BJ (cell line): ENCODE measurements at regions not wholly inside any gene's neighbourhood (a gene's known extent, or its start where the extent isn't known, plus 50 kb on each side); places are given as distances from the start of the nearest gene placed in this dataset.

ENCODE experiments used
- CTCF ChIA-PET: fragments of 350-600 bp; formaldehyde crosslinking; extraction: SDS; loops from one replicate; lab custom pipeline; 2021; ENCODE audit warnings: antibody characterized with exemption, inconsistent platforms; lab: Yijun Ruan, JAX
- POLR2A ChIA-PET: fragments of 300-600 bp; sonication (Branson Sonifier 250); formaldehyde crosslinking; extraction: SDS; loops from one replicate; lab custom pipeline; 2021; ENCODE audit warnings: antibody characterized with exemption; lab: Charles Lee
- DNase-seq: peaks from one replicate; pipeline ENCODE4 v3.0.0-alpha.2; 2011; ENCODE audit warnings: low read depth
- H3K27me3 ChIP-seq: 2 replicates; pipeline ENCODE4 v1.6.0; 2011; ENCODE audit warnings: low read length; ENCODE audit not compliant: control insufficient read depth, insufficient read depth
- H3K36me3 ChIP-seq: 2 replicates; pipeline ENCODE4 v1.5.1; 2011; ENCODE audit warnings: low read length; ENCODE audit not compliant: control insufficient read depth, insufficient read depth
- H3K4me3 ChIP-seq: 2 replicates; pipeline ENCODE4 v1.5.1; 2011; ENCODE audit warnings: low read depth, mild to moderate bottlenecking, control low read depth, low read length
- CTCF ChIP-seq: IDR thresholded peaks from 2 replicates; pipeline ENCODE4 v1.5.1; 2011; ENCODE audit warnings: low read depth, mild to moderate bottlenecking, control low read depth, inconsistent platforms, low read length, moderate library complexity; ENCODE audit not compliant: insufficient read depth

GRCh38 chr12:124436366-124436765, 131.0 kb downstream of the NCOR2 start:
- POLR2A ChIA-PET = no interaction called here
- no peak for DNase-seq
- CTCF ChIA-PET = no interaction called here
- TF ChIP-seq CTCF = no peak
- Histone ChIP-seq H3K36me3 (peaks cover 11% of the 10 kb centered on the region), H3K27me3 (no peaks in the 10 kb centered on the region), H3K4me3 (no peak overlapping the region)

GRCh38 chr12:124435806-124436345, 131.5 kb downstream of the NCOR2 start:
- Histone ChIP-seq H3K4me3 (no peak overlapping the region), H3K36me3 (peaks cover 11% of the 10 kb centered on the region), H3K27me3 (no peaks in the 10 kb centered on the region)
- no peak for TF ChIP-seq CTCF
- POLR2A ChIA-PET = no interaction called here
- no peak for DNase-seq
- CTCF ChIA-PET = no interaction called here

GRCh38 chr12:124434951-124435805, 132.2 kb downstream of the NCOR2 start:
- no peak overlapping the region for H3K4me3 ChIP-seq
- H3K36me3 ChIP-seq = peaks cover 12% of the 10 kb centered on the region
- POLR2A ChIA-PET = no interaction called here
- DNase-seq = no peak
- CTCF ChIA-PET = interaction anchor here (0.7 kb wide), 1 partner anchor 53 kb away, joined by 3 read pairs; no protein-coding TSS in a partner anchor
- no peak for TF ChIP-seq CTCF
- H3K27me3 ChIP-seq = no peaks in the 10 kb centered on the region

- POLR2A ChIA-PET = no interaction called here
- DNase-seq = no peak
- Histone ChIP-seq H3K36me3 (peaks cover 10% of the 10 kb centered on the region), H3K4me3 (no peak overlapping the region), H3K27me3 (no peaks in the 10 kb centered on the region)
- TF ChIP-seq CTCF = no peak
- CTCF ChIA-PET = interaction anchor here (0.7 kb wide), 1 partner anchor 53 kb away, joined by 3 read pairs; no protein-coding TSS in a partner anchor
These were observed 133.1 kb downstream of the NCOR2 start for GRCh38 chr12:124434354-124434753.

GRCh38 chr12:124433879-124434278, 133.5 kb downstream of the NCOR2 start:
- TF ChIP-seq CTCF = no peak
- no peak for DNase-seq
- Histone ChIP-seq H3K4me3 (no peak overlapping the region), H3K27me3 (no peaks in the 10 kb centered on the region), H3K36me3 (peaks cover 10% of the 10 kb centered on the region)
- ChIA-PET POLR2A (no interaction called here), CTCF (interaction anchor here (0.5 kb wide), 1 partner anchor 264 kb away, joined by 3 read pairs; no protein-coding TSS in a partner anchor)
